ENCODE measurements at regions not wholly inside any gene's neighbourhood (a gene's known extent, or its start where the extent isn't known, plus 50 kb on each side); places are given as distances from the start of the nearest gene placed in this dataset.

- no peak for TF ChIP-seq CTCF (IDR thresholded peaks at IDR 0.05; ENCODE audit: extremely low read depth, low read depth, low read length)
- Histone ChIP-seq H3K9me3 (ENCODE audit: low read depth, low read length) (no peaks in the 10 kb centered on the region), H3K36me3 (ENCODE audit: insufficient read depth, low read length) (no peaks in the 10 kb centered on the region), H3K79me2 (ENCODE audit: insufficient read depth, low read length) (no peaks in the 10 kb centered on the region), H3K4me3 (ENCODE audit: insufficient read depth, low read length) (no peak overlapping the region), H3K27ac (ENCODE audit: low read depth, low read length) (no peak overlapping the region), H3K4me1 (ENCODE audit: insufficient read depth, low read length) (no peaks in the 10 kb centered on the region), H3K27me3 (ENCODE audit: insufficient read depth, low read length) (no peaks in the 10 kb centered on the region), H4K20me1 (ENCODE audit: insufficient read depth, low read length) (no peaks in the 10 kb centered on the region), H3K4me2 (ENCODE audit: insufficient read depth, low read length) (no peak overlapping the region), H2AFZ (ENCODE audit: low read length) (no peak overlapping the region)
- DNase-seq (ENCODE audit: insufficient read length, low spot score, missing footprints), result no peak
Measured at GRCh38 chrX:121283921-121284320, 236.5 kb downstream of the GLUD2 start.

GRCh38 chrX:121298499-121298898 lies 251.1 kb downstream of the GLUD2 start:
- TF ChIP-seq CTCF (IDR thresholded peaks at IDR 0.05; ENCODE audit: extremely low read depth, low read depth, low read length), result no peak
- Histone ChIP-seq H3K9me3 (ENCODE audit: low read depth, low read length) (no peaks in the 10 kb centered on the region), H2AFZ (ENCODE audit: low read length) (no peak overlapping the region), H3K36me3 (ENCODE audit: insufficient read depth, low read length) (no peaks in the 10 kb centered on the region), H3K79me2 (ENCODE audit: insufficient read depth, low read length) (no peaks in the 10 kb centered on the region), H3K27ac (ENCODE audit: low read depth, low read length) (no peak overlapping the region), H3K4me2 (ENCODE audit: insufficient read depth, low read length) (no peak overlapping the region), H3K4me1 (ENCODE audit: insufficient read depth, low read length) (no peaks in the 10 kb centered on the region), H3K4me3 (ENCODE audit: insufficient read depth, low read length) (no peak overlapping the region), H3K27me3 (ENCODE audit: insufficient read depth, low read length) (no peaks in the 10 kb centered on the region), H4K20me1 (ENCODE audit: insufficient read depth, low read length) (no peaks in the 10 kb centered on the region)
- DNase-seq (ENCODE audit: insufficient read length, low spot score, missing footprints), result no peak

- H3K79me2 ChIP-seq (ENCODE audit: insufficient read depth, low read length), result no peaks in the 10 kb centered on the region
- TF ChIP-seq CTCF (IDR thresholded peaks at IDR 0.05; ENCODE audit: extremely low read depth, low read depth, low read length), result no peak
- H3K36me3 ChIP-seq (ENCODE audit: insufficient read depth, low read length), result no peaks in the 10 kb centered on the region
- no peak overlapping the region for H3K4me3 ChIP-seq (ENCODE audit: insufficient read depth, low read length)
- H2AFZ ChIP-seq (ENCODE audit: low read length), result no peak overlapping the region
- H3K4me2 ChIP-seq (ENCODE audit: insufficient read depth, low read length), result no peak overlapping the region
- no peak for DNase-seq (ENCODE audit: insufficient read length, low spot score, missing footprints)
- H3K27me3 ChIP-seq (ENCODE audit: insufficient read depth, low read length), result no peaks in the 10 kb centered on the region
- no peaks in the 10 kb centered on the region for H3K4me1 ChIP-seq (ENCODE audit: insufficient read depth, low read length)
- H4K20me1 ChIP-seq (ENCODE audit: insufficient read depth, low read length), result no peaks in the 10 kb centered on the region
- no peaks in the 10 kb centered on the region for H3K9me3 ChIP-seq (ENCODE audit: low read depth, low read length)
- H3K27ac ChIP-seq (ENCODE audit: low read depth, low read length), result no peak overlapping the region
Measured at GRCh38 chrX:121301356-121301755, 253.9 kb downstream of the GLUD2 start.

- Histone ChIP-seq H3K36me3 (ENCODE audit: insufficient read depth, low read length) (no peaks in the 10 kb centered on the region), H3K4me2 (ENCODE audit: insufficient read depth, low read length) (no peak overlapping the region), H3K4me3 (ENCODE audit: insufficient read depth, low read length) (no peak overlapping the region), H3K9me3 (ENCODE audit: low read depth, low read length) (no peaks in the 10 kb centered on the region), H4K20me1 (ENCODE audit: insufficient read depth, low read length) (no peaks in the 10 kb centered on the region), H2AFZ (ENCODE audit: low read length) (no peak overlapping the region), H3K27me3 (ENCODE audit: insufficient read depth, low read length) (no peaks in the 10 kb centered on the region), H3K27ac (ENCODE audit: low read depth, low read length) (no peak overlapping the region), H3K4me1 (ENCODE audit: insufficient read depth, low read length) (no peaks in the 10 kb centered on the region), H3K79me2 (ENCODE audit: insufficient read depth, low read length) (no peaks in the 10 kb centered on the region)
- no peak for DNase-seq (ENCODE audit: insufficient read length, low spot score, missing footprints)
- no peak for TF ChIP-seq CTCF (IDR thresholded peaks at IDR 0.05; ENCODE audit: extremely low read depth, low read depth, low read length)
Measured at GRCh38 chrX:121301822-121302221, 254.4 kb downstream of the GLUD2 start.

All from osteoblast (primary cell).